H1 (cell line): ENCODE measurements at regions not wholly inside any gene's neighbourhood (a gene's known extent, or its start where the extent isn't known, plus 50 kb on each side); places are given as distances from the start of the nearest gene placed in this dataset.

Experiments
- CTCF ChIA-PET: fragments of 300-600 bp; sonication (Branson Sonifier 250); formaldehyde crosslinking; loops from one replicate; lab custom pipeline; 2021; ENCODE audit not compliant: partially characterized antibody; lab: Charles Lee
- POLR2A ChIA-PET: fragments of 300-600 bp; sonication (Branson Sonifier 250); formaldehyde crosslinking; loops from one replicate; lab custom pipeline; 2021; ENCODE audit warnings: inconsistent platforms; ENCODE audit not compliant: partially characterized antibody; lab: Charles Lee
- DNase-seq, 2 experiments: peaks; one replicate each; pipeline versions ENCODE4 v3.0.0 to v3.0.0-alpha.2; 2010 to 2022; ENCODE audit warnings: low spot score in 2 of 2, low read depth in 1 of 2, mixed read lengths in 1 of 2
- FAIRE-seq: peaks from 2 replicates; lab custom pipeline; 2011; peaks lifted over from hg19 to GRCh38; lab: Jason Lieb, UNC
- H2AFZ ChIP-seq: 2 replicates; pipeline ENCODE4 v1.8.1; 2012; ENCODE audit warnings: low read length, inconsistent platforms
- H2AK5ac ChIP-seq: 2 replicates; pipeline ENCODE4 v1.6.1; 2013; ENCODE audit warnings: low read depth, low read length
- H2BK120ac ChIP-seq: replicated peaks from 2 replicates; pipeline ENCODE3; 2013; ENCODE audit warnings: low read depth, low read length, inconsistent platforms
- H2BK12ac ChIP-seq: 2 replicates; pipeline ENCODE4 v1.6.1; 2013; ENCODE audit warnings: low read depth, low read length
- H2BK15ac ChIP-seq: 2 replicates; pipeline ENCODE4 v1.6.1; 2013; ENCODE audit warnings: low read length
- H2BK20ac ChIP-seq: 2 replicates; pipeline ENCODE4 v1.6.1; 2013; ENCODE audit warnings: low read length
- H2BK5ac ChIP-seq: 2 replicates; pipeline ENCODE4 v1.6.1; 2013; ENCODE audit warnings: low read depth, low read length
- H3K14ac ChIP-seq: 2 replicates; pipeline ENCODE4 v1.6.1; 2013; ENCODE audit warnings: inconsistent platforms; ENCODE audit not compliant: insufficient read length
- H3K18ac ChIP-seq: 2 replicates; pipeline ENCODE4 v1.6.1; 2013; ENCODE audit warnings: low read length; ENCODE audit errors: extremely low read depth
- H3K23ac ChIP-seq: 2 replicates; pipeline ENCODE4 v1.6.1; 2013; ENCODE audit warnings: inconsistent platforms; ENCODE audit not compliant: insufficient read length
- H3K23me2 ChIP-seq: 2 replicates; pipeline ENCODE4 v1.6.1; 2013; ENCODE audit warnings: low read depth, low read length
- H3K27ac ChIP-seq: 2 replicates; pipeline ENCODE4 v1.6.1; 2011; ENCODE audit warnings: low read depth, low read length, inconsistent platforms
- H3K27me3 ChIP-seq, 4 experiments: replicated peaks in 1 of 4; 1 replicate in 1 of 4; 2 replicates in 3 of 4; pipeline versions ENCODE4 v1.6.1 to v1.8.1; 2011 to 2013; ENCODE audit warnings: low read length in 3 of 4, mild to moderate bottlenecking in 3 of 4, inconsistent platforms in 2 of 4, mixed read lengths in 2 of 4, moderate library complexity in 1 of 4; ENCODE audit not compliant: control insufficient read depth in 3 of 4, insufficient read depth in 3 of 4; ENCODE audit errors: extremely low read depth in 1 of 4
- H3K36me3 ChIP-seq, 4 experiments: 2 replicates each; pipeline versions ENCODE4 v1.6.1 to v1.8.1; 2011 to 2013; ENCODE audit warnings: mild to moderate bottlenecking in 4 of 4, low read length in 3 of 4, moderate library complexity in 2 of 4, control low read depth in 1 of 4, inconsistent platforms in 1 of 4; ENCODE audit not compliant: insufficient read depth in 4 of 4, control insufficient read depth in 2 of 4
- H3K4ac ChIP-seq: replicated peaks from 2 replicates; pipeline ENCODE3; 2013; ENCODE audit warnings: low read length, low read depth, mixed read lengths, inconsistent platforms; ENCODE audit not compliant: insufficient read length
- H3K4me1 ChIP-seq, 4 experiments: replicated peaks in 1 of 4; 1 replicate in 1 of 4; 2 replicates in 3 of 4; pipeline versions ENCODE4 v1.6.1 to v1.8.1; 2011 to 2013; ENCODE audit warnings: low read length in 3 of 4, inconsistent platforms in 2 of 4, mixed read lengths in 1 of 4; ENCODE audit not compliant: insufficient read depth in 4 of 4, control insufficient read depth in 3 of 4
- H3K4me2 ChIP-seq, 2 experiments: 2 replicates each; pipeline versions ENCODE4 v1.6.1 to v1.8.1; 2011 to 2013; ENCODE audit warnings: low read depth in 2 of 2, low read length in 2 of 2, control low read depth in 1 of 2, inconsistent platforms in 1 of 2, mild to moderate bottlenecking in 1 of 2; ENCODE audit not compliant: insufficient read depth in 1 of 2
- H3K4me3 ChIP-seq, 4 experiments: fragments of 200-600, 300-600 bp in 1 of 4; sonication (generic), shearing (Covaris generic), sonication (Bioruptor Twin) in 1 of 4; 2 replicates each; pipeline versions ENCODE4 v1.5.1 to v1.8.1; 2011 to 2016; ENCODE audit warnings: low read length in 4 of 4, low read depth in 3 of 4, control low read depth in 2 of 4, inconsistent platforms in 2 of 4, mild to moderate bottlenecking in 2 of 4, mixed read lengths in 1 of 4, moderate library complexity in 1 of 4; ENCODE audit not compliant: insufficient read depth in 2 of 4; ENCODE audit errors: extremely low read depth in 1 of 4
- H3K56ac ChIP-seq: replicated peaks from 2 replicates; pipeline ENCODE3; 2013; ENCODE audit warnings: low read depth, mild to moderate bottlenecking, mixed read lengths, low read length, inconsistent platforms; ENCODE audit not compliant: insufficient read length
- H3K79me1 ChIP-seq: 2 replicates; pipeline ENCODE4 v1.6.1; 2013; ENCODE audit warnings: low read depth, low read length, control low read depth
- H3K79me2 ChIP-seq, 2 experiments: 2 replicates each; pipeline versions ENCODE4 v1.6.1 to v1.8.1; 2012 to 2013; ENCODE audit warnings: low read length in 2 of 2, mild to moderate bottlenecking in 2 of 2, inconsistent platforms in 1 of 2; ENCODE audit not compliant: insufficient read depth in 2 of 2, control insufficient read depth in 1 of 2
- H3K9ac ChIP-seq, 4 experiments: replicated peaks in 1 of 4; 1 replicate in 1 of 4; 2 replicates in 3 of 4; pipeline versions ENCODE4 v1.6.1 to v1.8.1; 2011 to 2013; ENCODE audit warnings: low read depth in 3 of 4, low read length in 3 of 4, control low read depth in 2 of 4, mild to moderate bottlenecking in 2 of 4, moderate library complexity in 2 of 4, inconsistent platforms in 1 of 4; ENCODE audit errors: extremely low read depth in 1 of 4
- H3K9me3 ChIP-seq, 2 experiments: 2 replicates each; pipeline versions ENCODE4 v1.6.1 to v1.8.1; 2012 to 2013; ENCODE audit warnings: mild to moderate bottlenecking in 2 of 2, moderate library complexity in 2 of 2, control low read depth in 1 of 2, inconsistent platforms in 1 of 2, low read depth in 1 of 2, low read length in 1 of 2, mixed read lengths in 1 of 2; ENCODE audit not compliant: insufficient read depth in 2 of 2
- H4K20me1 ChIP-seq, 2 experiments: replicated peaks in 1 of 2; 2 replicates each; pipeline versions ENCODE3 to v1.8.1; 2011 to 2013; ENCODE audit warnings: inconsistent platforms in 2 of 2, low read length in 2 of 2, mild to moderate bottlenecking in 1 of 2; ENCODE audit not compliant: insufficient read depth in 2 of 2, control insufficient read depth in 1 of 2
- H4K5ac ChIP-seq: 2 replicates; pipeline ENCODE4 v1.6.1; 2013; ENCODE audit warnings: low read length, low read depth, mixed read lengths, inconsistent platforms; ENCODE audit not compliant: insufficient read length
- H4K8ac ChIP-seq: 2 replicates; pipeline ENCODE4 v1.8.0; 2013; ENCODE audit warnings: mild to moderate bottlenecking, moderate library complexity, low read length, inconsistent platforms; ENCODE audit not compliant: insufficient read depth; ENCODE audit errors: extremely low read depth
- H4K91ac ChIP-seq: replicated peaks from 2 replicates; pipeline ENCODE3; 2013; ENCODE audit warnings: low read length, mixed read lengths, inconsistent platforms; ENCODE audit not compliant: insufficient read length
- JUN ChIP-seq: IDR thresholded peaks from 2 replicates; pipeline ENCODE4 v1.6.1; 2011; ENCODE audit warnings: low read depth, mild to moderate bottlenecking, improper control_type of control experiment, low read length
- NANOG ChIP-seq: IDR thresholded peaks from 2 replicates; pipeline ENCODE4 v1.6.1; 2011; ENCODE audit warnings: low read length, low read depth, mild to moderate bottlenecking, inconsistent platforms; ENCODE audit not compliant: insufficient read depth, poor library complexity, severe bottlenecking
- SIRT6 ChIP-seq: IDR thresholded peaks from one replicate; pipeline ENCODE4 v1.7.1; 2012; ENCODE audit warnings: low read length, inconsistent platforms
- YY1 ChIP-seq: IDR thresholded peaks from 2 replicates; pipeline ENCODE4 v1.6.1; 2011; ENCODE audit warnings: low read depth, mild to moderate bottlenecking, low read length
- WGBS, 2 experiments: shearing (Covaris generic) in 1 of 2; methylation state at CpG; one replicate each; pipeline versions ENCODE4 v1.1.6 to v1.1.7; 2013 to 2015; ENCODE audit warnings: low lambda C conversion rate in 2 of 2, mixed read lengths in 2 of 2, inconsistent platforms in 1 of 2, low coverage in 1 of 2, missing lambda C conversion rate in 1 of 2; ENCODE audit not compliant: insufficient replicate concordance in 2 of 2, insufficient coverage in 1 of 2, insufficient read length in 1 of 2; ENCODE audit errors: extremely low coverage in 1 of 2, missing lambda C conversion rate in 1 of 2; 5-methylcytosine and 5-hydroxymethylcytosine counted together

GRCh38 chr21:15437883-15438282, 291.9 kb upstream of the USP25 start (continued):
- TF ChIP-seq YY1: no peak

- Histone ChIP-seq H3K14ac (no peak overlapping the region), H2BK5ac (no peak overlapping the region), H3K18ac (no peak overlapping the region), H3K23ac (no peak overlapping the region), H3K23me2 (no peaks in the 10 kb centered on the region), H4K5ac (no peak overlapping the region), H3K27ac (no peak overlapping the region), H4K20me1 (no peaks in the 10 kb centered on the region), H3K56ac (no peak overlapping the region), H2AFZ (no peak overlapping the region), H2BK12ac (no peak overlapping the region), H3K27me3 (no peaks in the 10 kb centered on the region), H3K4ac (no peak overlapping the region), H2BK15ac (no peak overlapping the region), H3K9me3 (no peaks in the 10 kb centered on the region), H3K9ac (no peak overlapping the region), H3K4me1 (peaks cover 3 to 14% (median 12%) of the 10 kb centered on the region in 4 experiments; a peak in 6 of 7 replicates), H2BK120ac (no peak overlapping the region), H3K36me3 (no peaks in the 10 kb centered on the region)
- POLR2A ChIA-PET: no interaction called here
- FAIRE-seq (no peak), DNase-seq (no peak)
- TF ChIP-seq JUN (no peak), NANOG (no peak), YY1 (no peak), SIRT6 (no peak)
- TF ChIP-seq, all 59 proteins: peak for 0
- no peak overlapping the region for H4K8ac ChIP-seq
- no peak overlapping the region for H3K4me2 ChIP-seq
- 91% methylated on average over 1 of the region's 1 CpG; no CpG with 5 or more reads in 1 of the 2 experiments for WGBS, 2 experiments
- CTCF ChIA-PET: no interaction called here
- H3K4me3 ChIP-seq: no peak overlapping the region
- H2AK5ac ChIP-seq: no peak overlapping the region
- H4K91ac ChIP-seq: no peak overlapping the region
- H3K79me1 ChIP-seq: no peaks in the 10 kb centered on the region
- H3K79me2 ChIP-seq: no peaks in the 10 kb centered on the region
- no peak overlapping the region for H2BK20ac ChIP-seq
Measured at GRCh38 chr21:15439726-15440125, 290.1 kb upstream of the USP25 start.
